Nephron progenitor cell (in vitro differentiated cells): ENCODE measurements at regions not wholly inside any gene's neighbourhood (a gene's known extent, or its start where the extent isn't known, plus 50 kb on each side); places are given as distances from the start of the nearest gene placed in this dataset.

Experiments
- DNase-seq: peaks from one replicate; pipeline ENCODE4 v3.0.0; 2021
- H3K27ac Mint-ChIP-seq: 2 replicates; pipeline ENCODE4 v1.8.0; 2021; ENCODE audit warnings: mild to moderate bottlenecking, moderate library complexity, mixed read lengths
- H3K27me3 Mint-ChIP-seq: 2 replicates; pipeline ENCODE4 v1.8.0; 2021; ENCODE audit warnings: mild to moderate bottlenecking, low read depth, mixed read lengths; ENCODE audit not compliant: poor library complexity
- H3K36me3 Mint-ChIP-seq: 2 replicates; pipeline ENCODE4 v1.8.0; 2021; ENCODE audit warnings: low read depth, mixed read lengths
- H3K4me1 Mint-ChIP-seq: 2 replicates; pipeline ENCODE4 v1.8.0; 2021; ENCODE audit warnings: mixed read lengths
- H3K4me3 Mint-ChIP-seq: 2 replicates; pipeline ENCODE4 v1.8.0; 2021; ENCODE audit warnings: mild to moderate bottlenecking, moderate library complexity, mixed read lengths
- H3K9me3 Mint-ChIP-seq: 2 replicates; pipeline ENCODE4 v1.8.0; 2021; ENCODE audit warnings: mild to moderate bottlenecking, moderate library complexity, mixed read lengths
- CTCF ChIP-seq: fragments of 200-600 bp; sonication (generic); IDR thresholded peaks from 2 replicates; pipeline ENCODE4 v1.5.0; 2021; ENCODE audit warnings: antibody characterized with exemption

- peaks cover 54% of the 10 kb centered on the region for H3K4me1 Mint-ChIP-seq
- peaks cover 8% of the 10 kb centered on the region for H3K36me3 Mint-ChIP-seq
- no peak overlapping the region for H3K27ac Mint-ChIP-seq
- no peaks in the 10 kb centered on the region for H3K9me3 Mint-ChIP-seq
- no peak overlapping the region for H3K4me3 Mint-ChIP-seq
- TF ChIP-seq CTCF = no peak
- no peaks in the 10 kb centered on the region for H3K27me3 Mint-ChIP-seq
- no peak for DNase-seq
Observed at GRCh38 chr6:100173211-100173610, 179.2 kb upstream of the MCHR2 start.

- H3K27me3 Mint-ChIP-seq = no peaks in the 10 kb centered on the region
- DNase-seq = no peak
- H3K9me3 Mint-ChIP-seq = no peaks in the 10 kb centered on the region
- H3K36me3 Mint-ChIP-seq = peaks cover 1% of the 10 kb centered on the region
- H3K4me1 Mint-ChIP-seq = peaks cover 54% of the 10 kb centered on the region
- no peak for TF ChIP-seq CTCF
- H3K27ac Mint-ChIP-seq = no peak overlapping the region
- H3K4me3 Mint-ChIP-seq = no peak overlapping the region
Observed at GRCh38 chr6:100172322-100172713, 178.3 kb upstream of the MCHR2 start.

GRCh38 chr6:100171533-100172321 is 177.7 kb upstream of the MCHR2 start:
- Mint-ChIP-seq H3K27me3 (no peaks in the 10 kb centered on the region), H3K9me3 (no peaks in the 10 kb centered on the region), H3K27ac (no peak overlapping the region), H3K36me3 (no peaks in the 10 kb centered on the region), H3K4me1 (peaks cover 54% of the 10 kb centered on the region), H3K4me3 (no peak overlapping the region)
- TF ChIP-seq CTCF = no peak
- DNase-seq = no peak

- Mint-ChIP-seq H3K36me3 (no peaks in the 10 kb centered on the region), H3K27ac (peak overlapping the region; percentile 78), H3K4me3 (peak overlapping the region; percentile 2), H3K27me3 (no peaks in the 10 kb centered on the region), H3K4me1 (peaks cover 49% of the 10 kb centered on the region), H3K9me3 (no peaks in the 10 kb centered on the region)
- peak; percentile 20 for DNase-seq
- TF ChIP-seq CTCF = no peak
Observed at GRCh38 chr6:100168148-100168547, 174.1 kb upstream of the MCHR2 start.

GRCh38 chr6:100167585-100167984 is 173.6 kb upstream of the MCHR2 start:
- Mint-ChIP-seq H3K27ac (peak overlapping the region; percentile 78), H3K27me3 (no peaks in the 10 kb centered on the region), H3K9me3 (no peaks in the 10 kb centered on the region)

More at GRCh38 chr6:100167585-100167984, 173.6 kb upstream of the MCHR2 start:
- no peak for TF ChIP-seq CTCF
- H3K36me3 Mint-ChIP-seq = no peaks in the 10 kb centered on the region
- no peak for DNase-seq
- peak overlapping the region; percentile 2 for H3K4me3 Mint-ChIP-seq
- peaks cover 55% of the 10 kb centered on the region for H3K4me1 Mint-ChIP-seq
